ENCODE measurements at regions not wholly inside any gene's neighbourhood (a gene's known extent, or its start where the extent isn't known, plus 50 kb on each side); places are given as distances from the start of the nearest gene placed in this dataset.
"Not testable (repeated sequence)": the region's sequence is repeated elsewhere in the genome, so short reads cannot be mapped to it uniquely, and the experiment has no call there.

DNA sequence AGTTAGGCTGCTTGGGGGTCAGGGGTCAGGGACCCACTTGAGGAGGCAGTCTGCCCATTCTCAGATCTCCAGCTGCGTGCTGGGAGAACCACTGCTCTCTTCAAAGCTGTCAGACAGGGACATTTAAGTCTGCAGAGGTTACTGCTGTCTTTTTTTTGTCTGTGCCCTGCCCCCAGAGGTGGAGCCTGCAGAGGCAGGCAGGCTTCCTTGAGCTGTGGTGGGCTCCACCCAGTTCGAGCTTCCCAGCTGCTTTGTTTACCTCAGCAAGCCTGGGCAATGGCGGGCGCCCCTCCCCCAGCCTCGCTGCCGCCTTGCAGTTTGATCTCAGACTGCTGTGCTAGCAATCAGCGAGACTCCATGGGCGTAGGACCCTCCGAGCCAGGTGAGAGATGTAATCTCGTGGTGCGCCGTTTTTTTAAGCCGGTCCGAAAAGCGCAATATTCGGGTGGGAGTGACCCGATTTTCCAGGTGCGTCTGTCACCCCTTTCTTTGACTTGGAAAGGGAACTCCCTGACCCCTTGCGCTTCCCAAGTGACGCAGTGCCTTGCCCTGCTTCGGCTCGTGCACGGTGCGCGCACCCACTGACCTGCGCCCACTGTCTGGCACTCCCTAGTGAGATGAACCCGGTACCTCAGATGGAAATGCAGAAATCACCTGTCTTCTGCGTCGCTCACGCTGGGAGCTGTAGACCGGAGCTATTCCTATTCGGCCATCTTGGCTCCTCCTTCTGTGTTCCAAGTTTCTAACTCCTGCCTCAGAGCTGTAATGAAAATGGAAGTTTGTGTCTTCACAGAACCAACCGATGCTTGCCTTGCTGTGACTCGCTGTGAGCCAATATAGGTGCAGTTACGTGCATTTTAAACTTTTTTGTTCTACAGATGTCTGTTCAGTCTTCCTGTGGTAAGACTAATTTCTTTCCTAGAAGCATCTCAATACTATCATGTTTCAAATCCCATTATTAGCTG, 156.8 kb upstream of the RPS23 start:
- not testable (repeated sequence) for H3K27ac Mint-ChIP-seq; H3K27me3 Mint-ChIP-seq; H3K4me3 Mint-ChIP-seq; H3K4me1 Mint-ChIP-seq (ENCODE audit: low read depth); H3K36me3 Mint-ChIP-seq (ENCODE audit: low read depth); H3K9me3 Mint-ChIP-seq; DNase-seq

DNA sequence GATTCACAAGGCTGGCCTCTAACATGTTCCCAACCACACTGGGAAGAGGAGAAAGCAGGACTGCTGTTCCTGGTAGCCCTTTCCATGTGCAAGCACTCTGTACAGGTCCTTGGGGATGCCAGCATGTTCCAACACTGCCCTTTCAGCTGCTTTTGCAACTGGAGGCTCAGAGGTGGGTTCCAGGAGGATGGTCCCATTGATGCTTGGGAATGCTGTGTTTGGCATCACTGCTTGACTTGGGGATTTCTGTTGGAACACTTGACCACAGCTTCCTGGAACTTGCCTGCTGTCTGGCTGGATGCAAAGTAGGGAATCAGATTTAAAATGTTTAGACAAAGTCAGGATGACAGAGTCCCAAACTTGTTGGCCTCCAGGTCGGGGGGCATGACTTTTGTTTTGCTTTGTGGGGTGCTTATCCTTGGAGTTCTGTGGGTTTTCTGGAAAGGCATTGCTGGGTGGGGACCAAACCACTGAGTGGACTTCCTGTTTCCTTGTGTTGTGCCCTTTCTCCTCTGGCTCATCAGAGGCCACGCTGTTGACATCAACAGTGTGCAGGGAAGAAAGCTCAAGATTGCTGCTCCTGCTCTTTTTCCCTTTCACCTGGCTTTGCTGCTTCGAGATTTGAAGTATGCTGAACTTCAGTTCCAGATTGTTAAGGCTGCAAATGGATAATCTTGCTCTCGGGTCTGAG, 148.5 kb upstream of the RPS23 start:
- Mint-ChIP-seq H3K4me3 (no peak overlapping the region), H3K9me3 (peaks cover 2% of the 10 kb centered on the region), H3K27ac (no peak overlapping the region), H3K4me1 (ENCODE audit: low read depth) (no peaks in the 10 kb centered on the region), H3K36me3 (ENCODE audit: low read depth) (no peaks in the 10 kb centered on the region), H3K27me3 (no peaks in the 10 kb centered on the region)
- no peak for DNase-seq

DNA sequence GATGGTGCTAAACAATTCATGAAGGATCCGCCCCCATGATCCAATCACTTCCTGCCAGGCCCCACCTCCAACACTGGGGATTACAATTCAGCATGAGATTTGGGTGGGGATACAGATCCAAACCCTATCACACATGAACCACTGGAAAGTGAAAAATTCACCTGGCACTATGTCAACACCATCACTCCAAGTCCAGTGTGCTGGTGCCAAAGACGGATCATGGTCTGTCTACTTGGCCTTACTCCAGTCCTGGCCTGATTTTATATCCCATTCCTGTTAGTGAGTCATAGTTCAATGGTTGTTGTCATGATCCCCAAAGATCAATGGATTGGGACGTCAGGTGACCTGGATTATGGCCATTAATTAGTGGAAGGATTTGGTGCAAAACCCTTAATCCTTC, 147.4 kb upstream of the RPS23 start:
- no peak overlapping the region for H3K4me3 Mint-ChIP-seq
- no peak overlapping the region for H3K27ac Mint-ChIP-seq
- peaks cover 2% of the 10 kb centered on the region for H3K9me3 Mint-ChIP-seq
- no peak for DNase-seq
- no peaks in the 10 kb centered on the region for H3K4me1 Mint-ChIP-seq (ENCODE audit: low read depth)
- H3K36me3 Mint-ChIP-seq (ENCODE audit: low read depth), result no peaks in the 10 kb centered on the region
- no peaks in the 10 kb centered on the region for H3K27me3 Mint-ChIP-seq

DNA sequence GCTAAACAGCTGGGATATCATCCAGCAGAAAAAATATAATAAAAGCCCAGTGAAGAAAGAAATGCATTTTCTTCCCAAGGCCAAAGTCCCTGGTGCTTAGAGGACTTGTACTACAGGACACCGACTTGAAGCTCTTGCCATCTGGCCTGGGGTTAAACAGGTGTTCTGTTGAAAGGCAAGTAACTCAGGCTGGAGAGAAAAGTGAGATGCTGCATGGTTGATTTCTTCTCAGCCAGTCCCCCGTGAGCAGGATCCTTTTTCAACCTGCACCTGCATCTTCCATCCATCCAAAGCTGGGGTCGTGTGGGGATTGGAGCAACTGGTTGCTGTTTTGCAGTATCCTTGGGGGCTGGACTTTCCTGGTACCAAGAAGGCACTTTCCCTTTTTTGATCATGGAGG, 146.1 kb upstream of the RPS23 start:
- Mint-ChIP-seq H3K36me3 (ENCODE audit: low read depth) (no peaks in the 10 kb centered on the region), H3K27me3 (no peaks in the 10 kb centered on the region), H3K4me1 (ENCODE audit: low read depth) (no peaks in the 10 kb centered on the region), H3K4me3 (no peak overlapping the region), H3K27ac (no peak overlapping the region), H3K9me3 (peaks cover 2% of the 10 kb centered on the region)
- DNase-seq, result no peak

DNA sequence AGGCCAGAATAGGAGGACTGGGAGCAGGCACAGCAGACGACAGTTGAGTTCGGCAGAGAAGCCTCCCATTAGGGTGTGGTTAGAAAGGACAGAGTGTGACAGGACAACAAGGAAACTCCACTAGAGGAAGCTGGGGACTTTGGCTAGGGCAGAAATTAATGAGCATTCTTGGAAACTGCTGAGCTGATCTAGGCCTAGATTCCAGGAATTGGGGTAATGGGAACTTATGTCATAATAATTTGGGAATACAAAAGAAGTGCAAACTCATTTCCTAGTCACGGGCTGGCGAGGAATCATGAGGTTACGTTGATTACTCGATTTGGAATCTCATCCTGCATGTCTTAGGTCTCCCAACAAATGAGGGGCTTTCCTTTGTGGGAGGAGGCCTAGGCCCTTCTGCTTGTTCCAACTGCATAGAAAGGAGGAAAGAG, 144.6 kb upstream of the RPS23 start:
- H3K27ac Mint-ChIP-seq, result no peak overlapping the region
- no peak overlapping the region for H3K4me3 Mint-ChIP-seq

DNA sequence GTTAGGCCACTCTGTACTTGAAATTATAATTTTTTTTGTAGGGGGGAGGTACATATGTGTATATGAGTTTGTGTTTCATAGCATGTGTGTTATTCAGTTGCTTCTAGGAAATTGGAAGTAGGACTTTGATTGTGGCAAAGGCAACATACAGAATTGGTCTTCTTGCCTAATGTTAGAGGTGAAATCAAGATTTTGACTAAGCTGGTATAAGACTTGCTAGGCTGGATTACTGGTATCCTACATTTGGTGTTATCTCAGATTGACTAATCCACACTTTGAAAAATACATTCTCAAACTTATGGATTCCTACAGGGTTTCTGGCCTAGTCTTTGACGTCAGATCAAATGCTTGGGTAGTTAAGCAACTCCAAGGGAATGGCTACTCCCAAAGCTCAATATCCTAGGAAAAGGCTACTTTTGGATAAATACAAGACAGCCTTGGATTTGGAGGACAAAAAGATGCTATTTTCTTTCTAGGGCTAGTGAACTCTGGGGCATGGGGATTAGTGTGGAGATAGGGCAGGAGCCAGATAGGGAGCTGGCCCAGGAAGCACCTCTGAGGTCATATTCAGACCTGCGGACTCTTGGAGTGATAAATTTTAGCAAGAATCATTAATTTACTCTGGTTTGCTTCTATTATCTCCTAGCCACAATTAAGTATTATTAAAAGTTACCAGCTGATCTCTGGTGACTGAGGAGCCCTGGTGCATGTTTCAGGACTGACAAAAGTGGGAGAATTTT, 144.0 kb upstream of the RPS23 start:
- Mint-ChIP-seq H3K27me3 (no peaks in the 10 kb centered on the region), H3K4me1 (ENCODE audit: low read depth) (no peaks in the 10 kb centered on the region), H3K27ac (no peak overlapping the region), H3K9me3 (no peaks in the 10 kb centered on the region), H3K4me3 (no peak overlapping the region), H3K36me3 (ENCODE audit: low read depth) (no peaks in the 10 kb centered on the region)
- no peak for DNase-seq

More for the DNA sequence above, 144.6 kb upstream of the RPS23 start:
- DNase-seq, result no peak
- Mint-ChIP-seq H3K4me1 (ENCODE audit: low read depth) (no peaks in the 10 kb centered on the region), H3K27me3 (no peaks in the 10 kb centered on the region), H3K9me3 (no peaks in the 10 kb centered on the region), H3K36me3 (ENCODE audit: low read depth) (no peaks in the 10 kb centered on the region)

DNA sequence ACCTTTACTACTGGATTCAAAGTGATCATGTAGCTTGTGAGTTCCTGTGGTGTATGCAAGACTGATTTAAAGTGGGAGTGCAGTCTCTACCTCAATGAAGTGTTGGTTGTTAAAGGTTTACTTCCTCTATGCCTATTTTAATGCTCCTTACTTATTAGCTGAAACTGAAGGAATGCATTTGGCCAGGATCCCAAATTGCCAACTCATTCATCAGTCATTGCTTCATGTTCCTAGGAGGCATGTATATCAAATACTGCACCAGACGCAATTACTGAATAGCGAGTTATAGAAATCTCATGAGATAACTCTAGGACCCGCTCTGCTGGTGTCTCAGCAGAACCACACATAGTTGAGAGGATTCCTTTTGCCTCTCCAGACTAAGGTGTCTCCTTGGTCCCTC, 143.0 kb upstream of the RPS23 start:
- Mint-ChIP-seq H3K36me3 (ENCODE audit: low read depth) (no peaks in the 10 kb centered on the region), H3K9me3 (no peaks in the 10 kb centered on the region), H3K27ac (no peak overlapping the region), H3K27me3 (no peaks in the 10 kb centered on the region), H3K4me1 (ENCODE audit: low read depth) (no peaks in the 10 kb centered on the region), H3K4me3 (no peak overlapping the region)
- DNase-seq, result no peak

DNA sequence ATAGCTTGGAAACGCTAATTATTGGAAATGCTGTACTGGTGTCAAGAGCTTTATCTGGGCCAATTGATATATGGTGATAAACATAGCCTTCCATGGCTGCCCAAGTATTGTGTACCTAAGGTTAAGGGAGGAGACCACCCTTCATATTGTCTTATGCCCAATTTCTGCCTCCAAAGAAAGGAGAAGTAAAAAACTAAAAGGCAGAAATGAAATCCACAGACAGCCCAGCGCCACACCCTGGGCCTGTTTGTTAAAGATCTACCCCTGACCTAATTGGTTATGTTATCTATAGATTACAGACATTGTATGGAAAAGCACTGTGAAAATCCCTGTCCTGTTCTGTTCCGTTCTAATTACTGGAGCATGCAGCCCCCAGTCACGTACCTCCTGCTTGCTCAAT, 142.4 kb upstream of the RPS23 start:
- not testable (repeated sequence) for H3K27me3 Mint-ChIP-seq; H3K4me1 Mint-ChIP-seq (ENCODE audit: low read depth); H3K9me3 Mint-ChIP-seq; H3K4me3 Mint-ChIP-seq; H3K27ac Mint-ChIP-seq; H3K36me3 Mint-ChIP-seq (ENCODE audit: low read depth); DNase-seq

DNA sequence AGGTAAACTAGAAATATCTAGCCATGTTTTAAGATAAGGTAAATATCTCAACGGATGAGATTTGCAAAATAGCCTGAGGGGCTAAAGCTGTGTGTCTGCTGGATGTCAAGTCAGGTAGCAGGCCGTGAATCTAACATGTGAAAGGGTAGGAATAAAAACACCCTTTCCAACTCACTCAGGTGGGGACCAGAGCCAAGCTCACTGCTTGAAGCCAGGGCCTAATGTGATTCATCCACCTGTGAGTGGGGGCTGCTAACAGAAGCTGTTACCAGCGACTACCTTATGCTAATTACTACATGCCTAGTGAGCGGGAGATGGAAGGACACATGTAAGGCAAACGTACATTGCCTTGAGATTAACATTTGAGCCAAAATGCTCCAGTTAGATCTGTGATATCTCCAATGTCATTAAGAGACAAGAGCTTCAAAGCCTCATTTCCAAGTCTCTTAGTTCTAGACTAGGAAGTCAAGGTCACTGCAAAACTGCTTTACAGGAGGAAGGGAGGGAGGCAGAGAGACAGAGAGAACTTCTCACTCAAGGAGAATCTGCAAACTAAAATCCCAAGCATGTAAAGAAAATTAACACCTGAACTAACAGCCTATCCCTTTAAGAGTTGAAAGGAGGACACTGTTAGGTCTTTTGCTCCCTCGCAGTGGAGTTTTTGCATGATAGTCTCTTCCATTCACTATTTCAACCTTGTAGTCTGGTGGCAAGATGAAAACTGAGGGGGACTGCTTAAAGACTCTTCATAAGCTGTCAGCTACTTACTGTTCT, 141.6 kb upstream of the RPS23 start:
- no peak for DNase-seq
- no peak overlapping the region for H3K4me3 Mint-ChIP-seq
- H3K9me3 Mint-ChIP-seq, result no peaks in the 10 kb centered on the region
- H3K4me1 Mint-ChIP-seq (ENCODE audit: low read depth), result no peaks in the 10 kb centered on the region
- H3K27ac Mint-ChIP-seq, result no peak overlapping the region
- H3K27me3 Mint-ChIP-seq, result no peaks in the 10 kb centered on the region
- no peaks in the 10 kb centered on the region for H3K36me3 Mint-ChIP-seq (ENCODE audit: low read depth)

DNA sequence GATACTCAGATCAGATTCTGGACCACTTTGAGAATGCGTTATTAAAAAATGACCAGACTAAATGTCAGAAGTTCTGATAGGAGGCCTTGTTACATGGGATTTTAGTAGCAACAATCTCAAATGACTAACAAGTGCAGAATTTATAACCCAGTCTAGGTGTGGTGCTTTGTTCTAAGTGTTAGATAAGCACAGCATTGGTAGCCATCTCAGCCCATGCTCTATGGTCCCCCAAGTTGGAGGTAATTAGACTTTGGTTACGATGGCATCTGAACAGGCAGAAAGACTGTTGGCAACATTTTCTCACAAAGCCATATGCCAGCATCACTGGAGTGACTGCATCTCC, 140.4 kb upstream of the RPS23 start:
- Mint-ChIP-seq H3K9me3 (no peaks in the 10 kb centered on the region), H3K4me3 (no peak overlapping the region), H3K36me3 (ENCODE audit: low read depth) (no peaks in the 10 kb centered on the region), H3K27me3 (no peaks in the 10 kb centered on the region), H3K27ac (no peak overlapping the region), H3K4me1 (ENCODE audit: low read depth) (peaks cover 1% of the 10 kb centered on the region)
- DNase-seq, result no peak

DNA sequence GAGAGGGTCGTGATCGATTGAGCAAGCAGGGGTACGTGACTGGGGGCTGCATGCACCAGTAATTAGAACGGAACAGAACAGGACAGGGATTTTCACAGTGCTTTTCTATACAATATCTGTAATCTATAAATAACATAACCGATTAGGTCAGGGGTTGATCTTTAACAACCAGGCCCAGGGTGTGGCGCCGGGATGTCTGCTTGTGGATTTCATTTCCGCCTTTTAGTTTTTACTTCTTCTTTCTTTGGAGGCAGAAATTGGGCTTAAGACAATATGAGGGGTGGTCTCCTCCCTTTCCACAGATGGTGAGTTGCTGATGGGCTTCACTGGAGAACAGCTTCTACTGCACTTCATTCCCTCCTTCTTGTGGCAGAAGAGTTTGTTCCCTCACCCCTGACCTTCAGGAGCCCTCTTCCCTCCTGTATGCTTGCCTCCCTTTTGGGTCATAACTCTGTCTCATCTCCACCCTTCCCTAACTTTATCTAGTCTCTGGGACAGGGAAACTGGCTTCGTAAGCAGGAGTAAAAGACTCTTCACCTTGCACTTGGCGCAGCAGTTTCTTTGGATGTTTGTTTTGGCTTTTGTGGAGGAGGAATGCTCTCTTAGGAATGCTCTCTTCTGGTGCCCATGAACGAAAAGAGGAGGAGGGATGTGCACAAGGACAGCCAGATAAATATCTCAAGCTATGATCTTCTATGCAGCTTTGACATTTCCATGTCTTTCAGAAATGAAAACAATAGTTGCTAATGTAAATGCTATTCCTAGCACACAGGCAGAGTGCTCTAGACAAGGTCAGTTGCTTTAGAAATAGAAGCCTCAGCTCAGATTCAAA, 139.8 kb upstream of the RPS23 start:
- DNase-seq, result no peak
- no peaks in the 10 kb centered on the region for H3K27me3 Mint-ChIP-seq
- no peaks in the 10 kb centered on the region for H3K36me3 Mint-ChIP-seq (ENCODE audit: low read depth)
- peaks cover 1% of the 10 kb centered on the region for H3K4me1 Mint-ChIP-seq (ENCODE audit: low read depth)
- no peak overlapping the region for H3K4me3 Mint-ChIP-seq
- no peaks in the 10 kb centered on the region for H3K9me3 Mint-ChIP-seq
- H3K27ac Mint-ChIP-seq, result no peak overlapping the region

DNA sequence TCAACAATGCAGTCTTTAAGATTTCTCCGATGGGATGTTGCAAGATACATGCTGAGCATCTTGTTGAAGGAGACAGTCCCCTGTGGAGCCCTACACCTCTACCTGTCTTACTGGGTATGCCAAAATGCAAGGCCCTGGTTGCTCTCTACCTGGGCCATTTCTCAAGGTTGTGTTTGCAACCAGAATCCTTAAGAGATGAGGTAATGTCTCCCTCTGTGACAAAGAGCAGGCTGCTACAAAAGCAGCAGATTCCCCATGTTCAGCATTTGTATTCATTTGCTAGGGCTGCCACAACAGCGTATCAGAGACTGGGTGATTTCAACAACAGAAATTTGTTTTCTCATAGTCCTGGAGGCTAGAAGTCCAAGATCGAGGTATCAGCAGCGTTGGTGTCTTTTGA, 138.4 kb upstream of the RPS23 start:
- no peaks in the 10 kb centered on the region for H3K36me3 Mint-ChIP-seq (ENCODE audit: low read depth)
- no peak for DNase-seq
- H3K4me3 Mint-ChIP-seq, result no peak overlapping the region
- H3K27ac Mint-ChIP-seq, result no peak overlapping the region
- H3K27me3 Mint-ChIP-seq, result no peaks in the 10 kb centered on the region
- H3K9me3 Mint-ChIP-seq, result no peaks in the 10 kb centered on the region
- H3K4me1 Mint-ChIP-seq (ENCODE audit: low read depth), result peaks cover 1% of the 10 kb centered on the region

DNA sequence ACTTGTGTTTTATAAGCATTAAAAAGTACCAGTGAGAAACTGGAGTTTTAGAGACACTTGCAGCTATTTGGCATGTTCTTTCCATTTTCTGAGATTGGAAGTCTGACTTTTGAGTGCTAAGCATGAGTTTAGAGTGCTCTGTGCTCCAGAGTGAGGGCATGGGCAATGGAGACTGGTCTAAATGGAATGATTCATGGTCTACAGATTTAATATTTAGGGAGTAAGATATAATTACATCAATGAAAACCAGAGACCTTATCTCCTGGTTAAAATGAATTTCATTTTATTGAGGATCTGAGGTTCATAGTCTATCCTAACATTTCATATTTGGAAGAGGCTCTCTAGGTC, 135.9 kb upstream of the RPS23 start:
- H3K27me3 Mint-ChIP-seq, result no peaks in the 10 kb centered on the region

More for the DNA sequence above, 135.9 kb upstream of the RPS23 start:
- no peaks in the 10 kb centered on the region for H3K9me3 Mint-ChIP-seq
- H3K4me3 Mint-ChIP-seq, result no peak overlapping the region
- H3K36me3 Mint-ChIP-seq (ENCODE audit: low read depth), result no peaks in the 10 kb centered on the region
- peaks cover 1% of the 10 kb centered on the region for H3K4me1 Mint-ChIP-seq (ENCODE audit: low read depth)
- no peak overlapping the region for H3K27ac Mint-ChIP-seq
- no peak for DNase-seq
